ENCODE measurements at regions not wholly inside any gene's neighbourhood (a gene's known extent, or its start where the extent isn't known, plus 50 kb on each side); places are given as distances from the start of the nearest gene placed in this dataset.

- no peak for TF ChIP-seq CTCF (IDR thresholded peaks at IDR 0.05)
- TF ChIP-seq POLR2A (IDR thresholded peaks at IDR 0.05), result no peak
- no peak for TF ChIP-seq POLR2AphosphoS5 (IDR thresholded peaks at IDR 0.05)
Observed at GRCh38 chr3:8353364-8353763, 148.3 kb upstream of the LMCD1 start.
